B cell (primary cell): ENCODE measurements at regions not wholly inside any gene's neighbourhood (a gene's known extent, or its start where the extent isn't known, plus 50 kb on each side); places are given as distances from the start of the nearest gene placed in this dataset.

Source experiments
- EZH2 ChIP-seq: IDR thresholded peaks from 2 replicates; pipeline ENCODE4 v1.6.1; 2012; ENCODE audit warnings: borderline replicate concordance, low read depth, mild to moderate bottlenecking, moderate library complexity, low read length; ENCODE audit not compliant: insufficient read depth, poor library complexity, severe bottlenecking
- TF ChIP-seq, protein P1 (sequence below): fragments of 200-600 bp; IDR thresholded peaks from one replicate; pipeline ENCODE4 v1.8.0; 2022; ENCODE audit warnings: antibody characterized with exemption, mild to moderate bottlenecking

DNA sequence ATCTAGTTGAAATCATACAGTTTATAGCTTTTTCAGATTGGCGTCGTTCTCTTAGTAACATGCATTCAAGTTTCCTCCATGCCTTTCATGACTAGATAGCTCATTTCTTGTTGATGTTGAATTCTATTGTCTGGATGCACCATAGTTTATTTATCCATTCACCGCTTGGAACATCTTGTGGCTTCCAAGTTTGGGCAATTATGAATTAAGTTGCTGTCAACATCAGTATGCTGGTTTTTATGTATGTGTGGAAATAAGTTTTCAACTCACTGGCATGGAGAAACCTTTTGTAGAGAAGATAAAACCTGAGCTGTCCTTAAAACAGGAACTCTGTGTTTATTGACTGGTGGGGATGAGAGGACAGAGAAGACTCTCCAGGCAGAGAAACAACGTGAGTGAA lies 248.0 kb downstream of the CDC5L start:
- no peak for TF ChIP-seq EZH2
- TF ChIP-seq, protein P1, sequence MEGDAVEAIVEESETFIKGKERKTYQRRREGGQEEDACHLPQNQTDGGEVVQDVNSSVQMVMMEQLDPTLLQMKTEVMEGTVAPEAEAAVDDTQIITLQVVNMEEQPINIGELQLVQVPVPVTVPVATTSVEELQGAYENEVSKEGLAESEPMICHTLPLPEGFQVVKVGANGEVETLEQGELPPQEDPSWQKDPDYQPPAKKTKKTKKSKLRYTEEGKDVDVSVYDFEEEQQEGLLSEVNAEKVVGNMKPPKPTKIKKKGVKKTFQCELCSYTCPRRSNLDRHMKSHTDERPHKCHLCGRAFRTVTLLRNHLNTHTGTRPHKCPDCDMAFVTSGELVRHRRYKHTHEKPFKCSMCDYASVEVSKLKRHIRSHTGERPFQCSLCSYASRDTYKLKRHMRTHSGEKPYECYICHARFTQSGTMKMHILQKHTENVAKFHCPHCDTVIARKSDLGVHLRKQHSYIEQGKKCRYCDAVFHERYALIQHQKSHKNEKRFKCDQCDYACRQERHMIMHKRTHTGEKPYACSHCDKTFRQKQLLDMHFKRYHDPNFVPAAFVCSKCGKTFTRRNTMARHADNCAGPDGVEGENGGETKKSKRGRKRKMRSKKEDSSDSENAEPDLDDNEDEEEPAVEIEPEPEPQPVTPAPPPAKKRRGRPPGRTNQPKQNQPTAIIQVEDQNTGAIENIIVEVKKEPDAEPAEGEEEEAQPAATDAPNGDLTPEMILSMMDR, result no peak
